ENCODE measurements at regions not wholly inside any gene's neighbourhood (a gene's known extent, or its start where the extent isn't known, plus 50 kb on each side); places are given as distances from the start of the nearest gene placed in this dataset.

DNA sequence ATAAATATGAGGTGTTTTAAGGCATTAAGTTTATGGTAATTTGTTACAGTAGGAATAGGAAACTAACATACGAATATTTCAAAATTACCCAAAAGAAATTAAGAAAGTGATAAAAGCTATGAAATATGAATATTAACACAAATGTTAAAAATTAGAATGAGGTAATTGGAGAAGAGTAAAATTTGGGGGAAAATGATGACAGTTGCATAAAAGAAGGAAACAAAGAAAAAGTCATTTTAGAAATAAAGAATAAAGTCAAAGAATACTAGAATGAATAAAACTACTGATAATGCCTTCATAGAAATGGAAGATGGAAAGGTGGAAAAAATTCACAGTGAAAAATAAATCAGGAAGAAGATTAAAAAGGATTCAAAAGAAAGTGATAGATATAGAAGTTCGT lies 522.9 kb upstream of the NR3C2 start:
- POLR2A ChIA-PET, result no interaction called here

More for the DNA sequence above, 522.9 kb upstream of the NR3C2 start:
- Histone ChIP-seq H3K4me3 (no peak overlapping the region), H2AFZ (ENCODE audit: control insufficient read depth, low read depth, low read length) (no peak overlapping the region), H3K9me3 (replicated peaks; ENCODE audit: control insufficient read depth, insufficient read depth, low read length) (no peaks in the 10 kb centered on the region), H3K4me1 (ENCODE audit: control insufficient read depth, insufficient read depth, low read length) (no peaks in the 10 kb centered on the region), H4K20me1 (ENCODE audit: control insufficient read depth, insufficient read depth) (no peaks in the 10 kb centered on the region), H3K36me3 (ENCODE audit: control insufficient read depth in 2 of 2, insufficient read depth in 2 of 2, low read length in 1 of 2) (no peaks in the 10 kb centered on the region), H3K27ac (ENCODE audit: control insufficient read depth, insufficient read depth) (no peak overlapping the region), H3K79me2 (ENCODE audit: control insufficient read depth, insufficient read depth, low read length) (no peaks in the 10 kb centered on the region), H3K9ac (ENCODE audit: control insufficient read depth, insufficient read depth, low read length) (no peak overlapping the region), H3K27me3 (replicated peaks in 1 of 2; ENCODE audit: control insufficient read depth in 2 of 2, insufficient read depth in 2 of 2, low read length in 1 of 2) (no peaks in the 10 kb centered on the region; a peak in 1 of 4 replicates), H3K4me2 (ENCODE audit: control insufficient read depth, insufficient read depth) (no peak overlapping the region)
- WGBS (ENCODE audit: insufficient coverage, insufficient replicate concordance, low lambda C conversion rate, missing lambda C conversion rate), result 14% methylated on average over 2 of the region's 2 CpGs
- RAD21 ChIA-PET (ENCODE audit: unreplicated experiment), result interaction anchor here (1.0 kb wide), 1 partner anchor 933 kb away, joined by 3 read pairs; no protein-coding TSS in a partner anchor
- CTCF ChIA-PET, result no interaction called here
- SMC1A ChIA-PET (ENCODE audit: uncharacterized antibody, unreplicated experiment), result no interaction called here
- no peak for DNase-seq (ENCODE audit: low read depth, low spot score)
- no peak for ATAC-seq
- no peak for FAIRE-seq
- TF ChIP-seq, protein P1, sequence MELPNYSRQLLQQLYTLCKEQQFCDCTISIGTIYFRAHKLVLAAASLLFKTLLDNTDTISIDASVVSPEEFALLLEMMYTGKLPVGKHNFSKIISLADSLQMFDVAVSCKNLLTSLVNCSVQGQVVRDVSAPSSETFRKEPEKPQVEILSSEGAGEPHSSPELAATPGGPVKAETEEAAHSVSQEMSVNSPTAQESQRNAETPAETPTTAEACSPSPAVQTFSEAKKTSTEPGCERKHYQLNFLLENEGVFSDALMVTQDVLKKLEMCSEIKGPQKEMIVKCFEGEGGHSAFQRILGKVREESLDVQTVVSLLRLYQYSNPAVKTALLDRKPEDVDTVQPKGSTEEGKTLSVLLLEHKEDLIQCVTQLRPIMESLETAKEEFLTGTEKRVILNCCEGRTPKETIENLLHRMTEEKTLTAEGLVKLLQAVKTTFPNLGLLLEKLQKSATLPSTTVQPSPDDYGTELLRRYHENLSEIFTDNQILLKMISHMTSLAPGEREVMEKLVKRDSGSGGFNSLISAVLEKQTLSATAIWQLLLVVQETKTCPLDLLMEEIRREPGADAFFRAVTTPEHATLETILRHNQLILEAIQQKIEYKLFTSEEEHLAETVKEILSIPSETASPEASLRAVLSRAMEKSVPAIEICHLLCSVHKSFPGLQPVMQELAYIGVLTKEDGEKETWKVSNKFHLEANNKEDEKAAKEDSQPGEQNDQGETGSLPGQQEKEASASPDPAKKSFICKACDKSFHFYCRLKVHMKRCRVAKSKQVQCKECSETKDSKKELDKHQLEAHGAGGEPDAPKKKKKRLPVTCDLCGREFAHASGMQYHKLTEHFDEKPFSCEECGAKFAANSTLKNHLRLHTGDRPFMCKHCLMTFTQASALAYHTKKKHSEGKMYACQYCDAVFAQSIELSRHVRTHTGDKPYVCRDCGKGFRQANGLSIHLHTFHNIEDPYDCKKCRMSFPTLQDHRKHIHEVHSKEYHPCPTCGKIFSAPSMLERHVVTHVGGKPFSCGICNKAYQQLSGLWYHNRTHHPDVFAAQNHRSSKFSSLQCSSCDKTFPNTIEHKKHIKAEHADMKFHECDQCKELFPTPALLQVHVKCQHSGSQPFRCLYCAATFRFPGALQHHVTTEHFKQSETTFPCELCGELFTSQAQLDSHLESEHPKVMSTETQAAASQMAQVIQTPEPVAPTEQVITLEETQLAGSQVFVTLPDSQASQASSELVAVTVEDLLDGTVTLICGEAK (IDR thresholded peaks at IDR 0.05; ENCODE audit: borderline replicate concordance), result no peak
- TF ChIP-seq BMI1 (IDR thresholded peaks at IDR 0.05; ENCODE audit: borderline replicate concordance), result no peak
- BruUV-seq (replicated peaks), result no TSS peak
- intact Hi-C loops (cut with micrococcal nuclease; ENCODE audit: unreplicated experiment) (no loop called here), in situ Hi-C loops (cut with MboI) (no loop called here)

Data from GM12878 (cell line).